Calu3 (cell line): ENCODE measurements at regions not wholly inside any gene's neighbourhood (a gene's known extent, or its start where the extent isn't known, plus 50 kb on each side); places are given as distances from the start of the nearest gene placed in this dataset.

Experiments used
- BruUV-seq: library from RNA; stranded (reverse); fragments of 400-500 nt; replicated peaks from 2 replicates; lab custom pipeline; 2021; lab: Mats Ljungman, UMichigan
- CTCF ChIA-PET: fragments of 300-600 bp; sonication (Branson Sonifier 250); formaldehyde crosslinking; loops from one replicate; lab custom pipeline; 2022; ENCODE audit warnings: antibody characterized with exemption; lab: Charles Lee
- DNase-seq: peaks from one replicate; pipeline ENCODE4 v3.0.0; 2022
- H3K27ac Mint-ChIP-seq: one replicate; pipeline ENCODE4 v1.8.0; 2022; ENCODE audit warnings: mixed read lengths; ENCODE audit not compliant: unreplicated experiment
- H3K27me3 Mint-ChIP-seq: one replicate; pipeline ENCODE4 v1.8.0; 2022; ENCODE audit warnings: mixed read lengths; ENCODE audit not compliant: unreplicated experiment
- H3K36me3 Mint-ChIP-seq: one replicate; pipeline ENCODE4 v1.8.0; 2022; ENCODE audit warnings: mild to moderate bottlenecking, moderate library complexity, mixed read lengths; ENCODE audit not compliant: insufficient read depth, unreplicated experiment
- H3K4me1 Mint-ChIP-seq: one replicate; pipeline ENCODE4 v1.8.0; 2022; ENCODE audit warnings: mild to moderate bottlenecking, low read depth, mixed read lengths; ENCODE audit not compliant: unreplicated experiment
- H3K4me3 Mint-ChIP-seq: one replicate; pipeline ENCODE4 v1.8.0; 2022; ENCODE audit warnings: mild to moderate bottlenecking, low read depth, moderate library complexity, mixed read lengths; ENCODE audit not compliant: unreplicated experiment
- H3K9me3 Mint-ChIP-seq: one replicate; pipeline ENCODE4 v1.8.0; 2022; ENCODE audit warnings: low read depth, mixed read lengths; ENCODE audit not compliant: unreplicated experiment
- intact Hi-C: fragments of 100-400 bp; cut with micrococcal nuclease; formaldehyde crosslinking; loops from one replicate; pipeline ENCODE4 v1.10.0; 2022; ENCODE audit not compliant: unreplicated experiment
- TF ChIP-seq, protein P1 (sequence below): fragments of 200-600 bp; IDR thresholded peaks from one replicate; pipeline ENCODE4 v1.8.0; 2022; ENCODE audit warnings: antibody characterized with exemption; ENCODE audit not compliant: unreplicated experiment

GRCh38 chr5:175380701-175381100 is 63.3 kb downstream of the DRD1 start:
- no peaks in the 10 kb centered on the region for H3K4me1 Mint-ChIP-seq
- no peaks in the 10 kb centered on the region for H3K36me3 Mint-ChIP-seq
- no peak for DNase-seq
- H3K9me3 Mint-ChIP-seq = peaks cover 6% of the 10 kb centered on the region
- BruUV-seq = no TSS peak
- CTCF ChIA-PET = interaction anchor here (0.6 kb wide), 1 partner anchor 415 kb away, joined by 3 read pairs; no protein-coding TSS in a partner anchor
- H3K4me3 Mint-ChIP-seq = no peak overlapping the region
- intact Hi-C loops = no loop called here
- H3K27me3 Mint-ChIP-seq = no peaks in the 10 kb centered on the region
- H3K27ac Mint-ChIP-seq = no peak overlapping the region
- TF ChIP-seq, protein P1, sequence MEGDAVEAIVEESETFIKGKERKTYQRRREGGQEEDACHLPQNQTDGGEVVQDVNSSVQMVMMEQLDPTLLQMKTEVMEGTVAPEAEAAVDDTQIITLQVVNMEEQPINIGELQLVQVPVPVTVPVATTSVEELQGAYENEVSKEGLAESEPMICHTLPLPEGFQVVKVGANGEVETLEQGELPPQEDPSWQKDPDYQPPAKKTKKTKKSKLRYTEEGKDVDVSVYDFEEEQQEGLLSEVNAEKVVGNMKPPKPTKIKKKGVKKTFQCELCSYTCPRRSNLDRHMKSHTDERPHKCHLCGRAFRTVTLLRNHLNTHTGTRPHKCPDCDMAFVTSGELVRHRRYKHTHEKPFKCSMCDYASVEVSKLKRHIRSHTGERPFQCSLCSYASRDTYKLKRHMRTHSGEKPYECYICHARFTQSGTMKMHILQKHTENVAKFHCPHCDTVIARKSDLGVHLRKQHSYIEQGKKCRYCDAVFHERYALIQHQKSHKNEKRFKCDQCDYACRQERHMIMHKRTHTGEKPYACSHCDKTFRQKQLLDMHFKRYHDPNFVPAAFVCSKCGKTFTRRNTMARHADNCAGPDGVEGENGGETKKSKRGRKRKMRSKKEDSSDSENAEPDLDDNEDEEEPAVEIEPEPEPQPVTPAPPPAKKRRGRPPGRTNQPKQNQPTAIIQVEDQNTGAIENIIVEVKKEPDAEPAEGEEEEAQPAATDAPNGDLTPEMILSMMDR = no peak

GRCh38 chr5:175379867-175380266 is 64.1 kb downstream of the DRD1 start:
- Mint-ChIP-seq H3K27ac (no peak overlapping the region), H3K4me1 (no peaks in the 10 kb centered on the region), H3K9me3 (peaks cover 10% of the 10 kb centered on the region), H3K4me3 (no peak overlapping the region), H3K36me3 (no peaks in the 10 kb centered on the region), H3K27me3 (no peaks in the 10 kb centered on the region)
- no peak for DNase-seq
- no TSS peak for BruUV-seq
- intact Hi-C loops = no loop called here
- TF ChIP-seq, protein P1 = no peak
- CTCF ChIA-PET = interaction anchor here (0.6 kb wide), 1 partner anchor 414 kb away, joined by 3 read pairs; no protein-coding TSS in a partner anchor

DNA sequence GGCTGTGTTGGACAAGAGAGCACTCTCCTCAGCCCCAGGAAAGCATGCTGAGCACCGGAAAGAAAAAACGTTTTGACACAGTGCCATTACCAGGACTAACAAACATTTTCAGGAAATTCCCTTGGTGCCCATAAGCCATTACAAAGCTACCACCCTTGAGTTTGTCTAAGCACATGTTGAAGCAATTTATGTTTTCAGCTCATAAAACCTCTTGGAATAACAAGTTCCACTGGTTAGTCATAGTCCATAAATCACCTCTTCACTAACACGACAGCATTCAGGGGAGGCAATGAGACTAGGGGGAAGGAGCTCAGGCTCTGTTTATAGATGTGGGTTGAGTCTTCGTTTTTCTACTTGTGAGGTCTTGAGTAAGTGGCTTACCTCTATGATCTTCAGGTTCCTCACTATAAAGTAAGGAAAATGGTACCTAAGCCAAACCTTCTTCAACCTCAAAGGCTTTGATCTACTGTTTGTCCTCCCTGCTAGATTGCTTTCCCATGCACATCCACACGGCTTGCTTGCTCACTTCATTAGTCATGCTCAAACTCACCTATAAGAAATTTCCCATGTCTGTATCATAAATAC is 65.4 kb downstream of the DRD1 start:
- intact Hi-C loops = no loop called here
- Mint-ChIP-seq H3K4me1 (no peaks in the 10 kb centered on the region), H3K27ac (no peak overlapping the region), H3K9me3 (peaks cover 14% of the 10 kb centered on the region), H3K36me3 (no peaks in the 10 kb centered on the region), H3K27me3 (no peaks in the 10 kb centered on the region), H3K4me3 (no peak overlapping the region)
- no TSS peak for BruUV-seq
- CTCF ChIA-PET = no interaction called here
- TF ChIP-seq, protein P1 = no peak
- DNase-seq = no peak

DNA sequence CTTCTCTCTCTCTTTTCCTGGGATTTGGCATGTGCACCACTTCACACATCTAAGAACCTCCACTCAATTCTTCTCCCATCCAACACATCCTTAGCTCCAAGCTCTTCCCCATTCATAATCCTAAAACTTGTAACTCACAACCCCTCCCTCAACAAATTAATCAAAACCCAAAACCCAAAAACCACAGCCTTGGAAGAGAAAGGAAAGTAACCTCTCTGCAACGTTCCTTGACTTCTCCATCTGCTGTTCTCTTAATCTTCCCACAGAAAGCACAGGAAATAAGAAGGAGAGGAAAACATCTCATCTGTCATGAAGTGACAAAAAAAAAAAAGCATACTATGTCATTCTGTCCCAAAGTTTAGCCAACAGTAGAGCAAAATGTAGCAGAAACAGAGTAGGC is 66.2 kb downstream of the DRD1 start:
- Mint-ChIP-seq H3K4me1 (no peaks in the 10 kb centered on the region), H3K36me3 (no peaks in the 10 kb centered on the region), H3K27ac (no peak overlapping the region), H3K4me3 (no peak overlapping the region), H3K9me3 (peaks cover 14% of the 10 kb centered on the region), H3K27me3 (no peaks in the 10 kb centered on the region)
- BruUV-seq = no TSS peak
- intact Hi-C loops = no loop called here
- TF ChIP-seq, protein P1 = no peak
- DNase-seq = no peak
- CTCF ChIA-PET = no interaction called here
